Ovary (tissue), 3 donors: ENCODE measurements at regions not wholly inside any gene's neighbourhood (a gene's known extent, or its start where the extent isn't known, plus 50 kb on each side); places are given as distances from the start of the nearest gene placed in this dataset.
"Not testable (repeated sequence)": the region's sequence is repeated elsewhere in the genome, so short reads cannot be mapped to it uniquely, and the experiment has no call there.

Experiments
- CTCF ChIP-seq, 3 donors: fragments of 450-650 bp in 2 of 3; fragments of 200-600 bp in 1 of 3; IDR thresholded peaks; one replicate each; pipeline versions ENCODE4 v1.5.1 to v1.8.0; 2016 to 2022; ENCODE audit warnings: antibody characterized with exemption in 3 of 3, mild to moderate bottlenecking in 1 of 3
- POLR2A ChIP-seq: fragments of 450-650 bp; IDR thresholded peaks from one replicate; pipeline ENCODE4 v1.6.1; 2017; ENCODE audit warnings: antibody characterized with exemption, mild to moderate bottlenecking, moderate library complexity
- donor health status: DM: no; HTN: no; CAD: no.

GRCh38 chr9:87028836-87029235 lies 81.5 kb upstream of the GAS1 start:
- not testable (repeated sequence) for TF ChIP-seq CTCF (IDR thresholded peaks at IDR 0.05); POLR2A
